OCI-LY7 (cell line): ENCODE measurements at regions not wholly inside any gene's neighbourhood (a gene's known extent, or its start where the extent isn't known, plus 50 kb on each side); places are given as distances from the start of the nearest gene placed in this dataset.

ENCODE experiments used
- BruUV-seq: library from RNA; stranded (reverse); fragments of 400-500 nt; replicated peaks from 2 replicates; lab custom pipeline; 2021; lab: Mats Ljungman, UMichigan
- CTCF ChIA-PET: fragments of 300-600 bp; sonication (Branson Sonifier 250); formaldehyde crosslinking; loops from one replicate; lab custom pipeline; 2022; ENCODE audit warnings: antibody characterized with exemption; ENCODE audit not compliant: unreplicated experiment; lab: Charles Lee
- POLR2A ChIA-PET: fragments of 300-600 bp; sonication (Branson Sonifier 250); formaldehyde crosslinking; loops from one replicate; lab custom pipeline; 2022; ENCODE audit warnings: antibody characterized with exemption; lab: Charles Lee
- DNase-seq: peaks from one replicate; pipeline ENCODE4 v3.0.0-alpha.2; 2015; ENCODE audit warnings: low spot score
- H2AFZ ChIP-seq: fragments of 200-600 bp; sonication (generic), shearing (Covaris generic); 2 replicates; pipeline ENCODE4 v1.6.1; 2014; ENCODE audit warnings: mild to moderate bottlenecking, antibody characterized with exemption, low read length, moderate library complexity
- H3K27ac ChIP-seq: fragments of 200-600 bp; sonication (generic); 2 replicates; pipeline ENCODE4 v1.5.1; 2014; ENCODE audit warnings: mixed run types, low read depth, mild to moderate bottlenecking, moderate library complexity, low read length, inconsistent platforms; ENCODE audit not compliant: poor library complexity, severe bottlenecking
- H3K36me3 ChIP-seq: fragments of 200-600 bp; sonication (generic); 2 replicates; pipeline ENCODE4 v1.6.1; 2014; ENCODE audit warnings: mild to moderate bottlenecking, antibody characterized with exemption, low read length, moderate library complexity, mixed read lengths; ENCODE audit not compliant: insufficient read depth
- H3K4me1 ChIP-seq: fragments of 200-600 bp; sonication (generic); 2 replicates; pipeline ENCODE4 v1.5.1; 2014; ENCODE audit warnings: mild to moderate bottlenecking, low read length; ENCODE audit not compliant: insufficient read depth, poor library complexity, severe bottlenecking
- H3K4me2 ChIP-seq: fragments of 200-600 bp; sonication (generic); 2 replicates; pipeline ENCODE4 v1.6.1; 2014; ENCODE audit warnings: mild to moderate bottlenecking, low read length
- H3K4me3 ChIP-seq: fragments of 200-600 bp; sonication (generic); 2 replicates; pipeline ENCODE4 v1.5.1; 2014; ENCODE audit warnings: mild to moderate bottlenecking, low read depth, low read length; ENCODE audit not compliant: poor library complexity, severe bottlenecking
- H3K79me2 ChIP-seq: fragments of 200-600 bp; sonication (generic); 2 replicates; pipeline ENCODE4 v1.6.1; 2016; ENCODE audit warnings: low read depth, mild to moderate bottlenecking, low read length, moderate library complexity, mixed read lengths; ENCODE audit not compliant: insufficient read depth
- H3K9me2 ChIP-seq: fragments of 200-600 bp; sonication (generic); 2 replicates; pipeline ENCODE4 v1.6.1; 2016; ENCODE audit warnings: mild to moderate bottlenecking, low read length, mixed read lengths; ENCODE audit not compliant: insufficient read depth
- H3K9me3 ChIP-seq: fragments of 200-600 bp; sonication (generic); 2 replicates; pipeline ENCODE4 v1.6.1; 2014; ENCODE audit warnings: mild to moderate bottlenecking, mixed run types, low read length, mixed read lengths
- H4K20me1 ChIP-seq: fragments of 200-600 bp; sonication (generic); 2 replicates; pipeline ENCODE4 v1.6.1; 2014; ENCODE audit warnings: mild to moderate bottlenecking, antibody characterized with exemption, low read length, moderate library complexity, mixed read lengths; ENCODE audit not compliant: insufficient read depth
- EZH2phosphoT487 ChIP-seq: fragments of 200-600 bp; sonication (generic); IDR thresholded peaks from 2 replicates; pipeline ENCODE4 v1.6.1; 2018; ENCODE audit warnings: low read depth, borderline replicate concordance, mild to moderate bottlenecking, mixed run types, antibody characterized with exemption, low read length, moderate library complexity, mixed read lengths
- intact Hi-C: fragments of 100-400 bp; cut with micrococcal nuclease; formaldehyde crosslinking; loops from one replicate; pipeline ENCODE4 v1.10.0; 2022; ENCODE audit not compliant: unreplicated experiment
- TF ChIP-seq, protein P1 (sequence below): fragments of 200-600 bp; sonication (generic); conservative IDR thresholded peaks from 2 replicates; pipeline ENCODE4 v1.5.1; 2014; ENCODE audit warnings: mild to moderate bottlenecking, antibody characterized with exemption, low read length, moderate library complexity, mixed read lengths

DNA sequence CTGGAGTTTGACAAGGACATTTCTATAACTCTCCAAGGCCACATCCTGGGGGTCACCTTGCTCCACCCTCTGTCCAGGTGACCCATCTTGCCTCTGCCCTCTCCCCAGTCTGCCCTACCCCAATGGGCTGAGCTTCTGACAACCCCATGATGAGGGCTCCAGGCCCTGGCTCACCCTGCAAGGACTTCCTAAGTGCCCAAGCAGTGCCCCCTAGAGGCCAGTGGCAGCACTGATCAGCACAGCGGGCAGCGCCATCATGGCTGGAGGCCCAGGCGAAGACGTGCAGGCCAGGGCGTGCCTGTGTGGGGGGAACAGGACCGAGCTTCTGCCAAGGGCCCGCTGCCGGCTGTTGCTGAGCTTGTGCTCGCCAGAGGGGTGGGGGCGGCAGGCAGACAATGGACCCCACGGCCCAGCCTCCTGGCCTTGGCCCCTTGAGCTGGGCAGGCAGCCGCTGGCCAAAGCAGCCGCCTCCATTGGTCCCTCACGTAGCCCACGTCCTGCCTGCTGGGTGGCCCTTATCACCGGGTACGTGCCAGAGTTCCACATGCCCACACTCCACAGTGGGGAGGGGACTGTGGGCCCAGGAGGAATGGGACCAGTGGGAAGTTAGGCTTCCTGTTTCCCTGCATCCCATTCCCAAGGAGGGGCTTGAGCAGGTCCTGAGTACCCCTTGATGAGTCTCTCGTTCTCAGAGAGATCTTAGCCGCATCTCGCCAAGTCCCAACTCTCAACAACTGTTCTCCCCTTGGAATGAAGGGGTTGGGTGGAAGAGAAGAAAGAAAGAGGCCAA is 64.3 kb downstream of the MRPL14 start:
- no peaks in the 10 kb centered on the region for H4K20me1 ChIP-seq
- no peak overlapping the region for H3K4me3 ChIP-seq
- CTCF ChIA-PET, result interaction anchor here (0.6 to 1.0 kb wide), 3 partner anchors 23 to 286 kb away, joined by 3 to 4 read pairs (median 3); no protein-coding TSS in a partner anchor
- TF ChIP-seq, protein P1, sequence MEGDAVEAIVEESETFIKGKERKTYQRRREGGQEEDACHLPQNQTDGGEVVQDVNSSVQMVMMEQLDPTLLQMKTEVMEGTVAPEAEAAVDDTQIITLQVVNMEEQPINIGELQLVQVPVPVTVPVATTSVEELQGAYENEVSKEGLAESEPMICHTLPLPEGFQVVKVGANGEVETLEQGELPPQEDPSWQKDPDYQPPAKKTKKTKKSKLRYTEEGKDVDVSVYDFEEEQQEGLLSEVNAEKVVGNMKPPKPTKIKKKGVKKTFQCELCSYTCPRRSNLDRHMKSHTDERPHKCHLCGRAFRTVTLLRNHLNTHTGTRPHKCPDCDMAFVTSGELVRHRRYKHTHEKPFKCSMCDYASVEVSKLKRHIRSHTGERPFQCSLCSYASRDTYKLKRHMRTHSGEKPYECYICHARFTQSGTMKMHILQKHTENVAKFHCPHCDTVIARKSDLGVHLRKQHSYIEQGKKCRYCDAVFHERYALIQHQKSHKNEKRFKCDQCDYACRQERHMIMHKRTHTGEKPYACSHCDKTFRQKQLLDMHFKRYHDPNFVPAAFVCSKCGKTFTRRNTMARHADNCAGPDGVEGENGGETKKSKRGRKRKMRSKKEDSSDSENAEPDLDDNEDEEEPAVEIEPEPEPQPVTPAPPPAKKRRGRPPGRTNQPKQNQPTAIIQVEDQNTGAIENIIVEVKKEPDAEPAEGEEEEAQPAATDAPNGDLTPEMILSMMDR, result peak; percentile 69
- no peak for TF ChIP-seq EZH2phosphoT487
- no TSS peak for BruUV-seq
- no peak overlapping the region for H2AFZ ChIP-seq
- H3K79me2 ChIP-seq, result no peaks in the 10 kb centered on the region
- H3K36me3 ChIP-seq, result no peaks in the 10 kb centered on the region
- no peak overlapping the region for H3K27ac ChIP-seq
- H3K9me2 ChIP-seq, result no peaks in the 10 kb centered on the region
- POLR2A ChIA-PET, result no interaction called here
- H3K4me1 ChIP-seq, result no peaks in the 10 kb centered on the region
- no peaks in the 10 kb centered on the region for H3K9me3 ChIP-seq
- no peak overlapping the region for H3K4me2 ChIP-seq
- intact Hi-C loops, result no loop called here
- DNase-seq, result peak; percentile 42

DNA sequence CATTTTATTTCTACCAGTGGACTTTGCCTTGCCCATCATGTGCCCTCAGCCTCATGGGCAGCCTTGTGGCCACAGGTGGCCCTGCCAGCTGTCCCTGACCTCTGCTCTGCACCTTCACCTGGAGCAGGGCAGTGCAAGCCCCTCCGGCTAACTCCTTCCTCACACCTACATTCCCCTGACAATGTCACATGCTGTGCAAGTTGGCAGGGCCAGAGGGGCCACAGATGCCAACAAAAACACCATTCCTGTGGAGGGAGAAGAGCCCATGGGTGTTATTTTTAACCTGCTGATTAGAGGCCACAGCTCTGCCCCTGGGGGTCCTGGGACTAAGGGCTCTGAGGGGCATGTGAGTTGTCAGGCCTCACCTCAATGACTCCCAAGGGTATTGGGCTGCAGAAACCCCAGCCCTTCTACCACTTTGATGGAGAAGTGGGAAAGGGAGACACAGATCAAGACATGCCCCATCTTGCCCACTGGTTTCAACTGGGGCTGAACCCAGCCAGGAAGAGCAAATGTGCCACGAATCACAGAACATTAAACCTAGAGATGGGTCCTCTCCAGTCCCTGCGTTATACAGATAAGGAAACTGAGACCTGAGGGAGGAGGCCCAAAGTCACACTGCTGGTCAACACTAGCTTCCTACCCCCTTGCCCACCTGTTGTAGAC is 65.0 kb downstream of the MRPL14 start:
- Histone ChIP-seq H3K4me3 (no peak overlapping the region), H3K4me2 (no peak overlapping the region), H4K20me1 (no peaks in the 10 kb centered on the region), H3K9me3 (no peaks in the 10 kb centered on the region), H3K9me2 (no peaks in the 10 kb centered on the region), H3K4me1 (no peaks in the 10 kb centered on the region), H3K79me2 (no peaks in the 10 kb centered on the region), H3K27ac (no peak overlapping the region), H2AFZ (no peak overlapping the region), H3K36me3 (no peaks in the 10 kb centered on the region)
- BruUV-seq, result no TSS peak
- POLR2A ChIA-PET, result interaction anchor here (1.3 kb wide), 1 partner anchor 11 kb away, joined by 5 read pairs; no protein-coding TSS in a partner anchor
- TF ChIP-seq EZH2phosphoT487, result no peak
- intact Hi-C loops, result no loop called here
- CTCF ChIA-PET, result interaction anchor here (0.6 to 1.0 kb wide), 3 partner anchors 22 to 285 kb away, joined by 3 to 4 read pairs (median 3); no protein-coding TSS in a partner anchor
- DNase-seq, result no peak

DNA sequence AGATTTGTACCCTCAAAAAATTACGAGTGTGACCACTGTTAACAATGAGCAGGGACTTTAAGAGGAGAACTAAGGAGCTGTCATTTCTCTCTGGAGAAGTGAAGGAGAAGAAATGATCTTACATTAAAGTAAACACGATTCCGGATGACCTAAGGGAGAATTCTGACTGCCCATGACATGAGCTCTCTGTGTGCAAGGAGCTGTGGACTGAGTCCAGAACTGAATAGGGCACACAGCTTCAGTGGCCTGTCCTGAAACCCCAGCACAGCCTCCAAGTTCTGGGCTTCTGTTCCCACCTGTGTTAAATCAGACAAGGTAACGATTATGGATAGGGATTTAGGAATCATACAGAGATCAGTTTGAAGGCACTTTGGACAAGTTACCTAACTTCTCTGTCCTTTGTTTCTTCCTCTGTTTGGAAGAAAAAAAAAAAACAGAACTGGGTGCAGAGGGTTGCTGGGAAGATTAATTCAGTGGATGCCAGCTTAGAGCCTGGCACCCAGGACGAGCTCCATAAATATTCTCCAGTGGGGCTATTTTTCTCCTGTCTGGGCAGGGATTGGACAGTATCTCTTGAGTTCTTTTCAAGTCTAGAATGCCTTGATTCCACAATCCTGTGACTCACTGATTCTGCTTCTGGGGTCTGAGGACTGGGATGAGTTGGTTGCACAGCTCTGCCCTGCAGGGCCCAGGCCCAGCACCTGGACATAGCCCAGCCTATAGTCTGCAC is 65.7 kb downstream of the MRPL14 start:
- H3K36me3 ChIP-seq, result no peaks in the 10 kb centered on the region
- BruUV-seq, result no TSS peak
- H4K20me1 ChIP-seq, result no peaks in the 10 kb centered on the region
- H2AFZ ChIP-seq, result no peak overlapping the region
- TF ChIP-seq EZH2phosphoT487, result no peak
- TF ChIP-seq, protein P1, result no peak
- no peaks in the 10 kb centered on the region for H3K9me3 ChIP-seq
- H3K4me3 ChIP-seq, result no peak overlapping the region
- DNase-seq, result no peak
- H3K27ac ChIP-seq, result no peak overlapping the region
- H3K79me2 ChIP-seq, result no peaks in the 10 kb centered on the region
- ChIA-PET POLR2A (interaction anchor here (0.8 to 1.3 kb wide), 2 partner anchors 12 to 18 kb away, joined by 3 to 5 read pairs; no protein-coding TSS in a partner anchor), CTCF (interaction anchor here (0.6 kb wide), 1 partner anchor 57 kb away, joined by 3 read pairs; no protein-coding TSS in a partner anchor)
- no peaks in the 10 kb centered on the region for H3K9me2 ChIP-seq
- no peaks in the 10 kb centered on the region for H3K4me1 ChIP-seq
- intact Hi-C loops, result no loop called here
- H3K4me2 ChIP-seq, result no peak overlapping the region
